Smooth muscle cell of the brain vasculature (primary cell): ENCODE measurements at regions not wholly inside any gene's neighbourhood (a gene's known extent, or its start where the extent isn't known, plus 50 kb on each side); places are given as distances from the start of the nearest gene placed in this dataset.
"Not testable (repeated sequence)": the region's sequence is repeated elsewhere in the genome, so short reads cannot be mapped to it uniquely, and the experiment has no call there.

Experiments used
- DNase-seq: peaks from one replicate; pipeline ENCODE4 v3.0.0-alpha.2; 2012; ENCODE audit warnings: low read depth, low spot score

- DNase-seq = no peak
Measured at GRCh38 chr3:167001374-167001773, 378.7 kb downstream of the ZBBX start.

- DNase-seq = no peak
Measured at GRCh38 chr3:166993015-166993630, 387.0 kb downstream of the ZBBX start.

GRCh38 chr3:166986000-166986399 lies 394.1 kb downstream of the ZBBX start:
- no peak for DNase-seq

- not testable (repeated sequence) for DNase-seq
Measured at GRCh38 chr3:166975796-166976195, 404.3 kb downstream of the ZBBX start.

- not testable (repeated sequence) for DNase-seq
Measured at GRCh38 chr3:166967714-166968113, 412.4 kb downstream of the ZBBX start.

GRCh38 chr3:166962911-166963310 lies 417.2 kb downstream of the ZBBX start:
- DNase-seq = no peak

GRCh38 chr3:166957121-166957520 lies 423.0 kb downstream of the ZBBX start:
- DNase-seq = no peak

GRCh38 chr3:166955201-166955939 lies 424.7 kb downstream of the ZBBX start:
- no peak for DNase-seq

- DNase-seq = no peak
Measured at GRCh38 chr3:166934879-166935278, 445.2 kb downstream of the ZBBX start.

- no peak for DNase-seq
Measured at GRCh38 chr3:166917437-166917836, 462.7 kb downstream of the ZBBX start.

GRCh38 chr3:166902374-166902773 lies 477.7 kb downstream of the ZBBX start:
- no peak for DNase-seq

GRCh38 chr3:166900866-166901577 lies 479.1 kb downstream of the ZBBX start:
- DNase-seq = no peak

- DNase-seq = no peak
Measured at GRCh38 chr3:166897811-166898210, 482.3 kb downstream of the ZBBX start.

GRCh38 chr3:166889241-166889640 lies 490.9 kb downstream of the ZBBX start:
- no peak for DNase-seq

- no peak for DNase-seq
Measured at GRCh38 chr3:166879661-166880060, 500.4 kb downstream of the ZBBX start.

GRCh38 chr3:166877971-166878370 lies 502.1 kb downstream of the ZBBX start:
- no peak for DNase-seq

- no peak for DNase-seq
Measured at GRCh38 chr3:166864473-166865467, 515.3 kb downstream of the ZBBX start.

GRCh38 chr3:166860217-166860616 lies 519.9 kb downstream of the ZBBX start:
- DNase-seq = no peak

- DNase-seq = no peak
Measured at GRCh38 chr3:166844329-166844728, 535.8 kb downstream of the ZBBX start.

- not testable (repeated sequence) for DNase-seq
Measured at GRCh38 chr3:166842784-166843183, 537.3 kb downstream of the ZBBX start.

- DNase-seq = no peak
Measured at GRCh38 chr3:166837535-166837934, 542.6 kb downstream of the ZBBX start.
